MM.1S (cell line): ENCODE measurements at regions not wholly inside any gene's neighbourhood (a gene's known extent, or its start where the extent isn't known, plus 50 kb on each side); places are given as distances from the start of the nearest gene placed in this dataset.

Source experiments
- DNase-seq: peaks from one replicate; pipeline ENCODE4 v3.0.0-alpha.2; 2015
- H2AFZ ChIP-seq: fragments of 300-600 bp; sonication (generic); 2 replicates; pipeline ENCODE4 v1.6.0; 2016; ENCODE audit warnings: antibody characterized with exemption, low read length
- H3F3A ChIP-seq: fragments of 300-600 bp; sonication (generic); 2 replicates; pipeline ENCODE4 v1.6.1; 2016; ENCODE audit warnings: mild to moderate bottlenecking, antibody characterized with exemption, low read length, moderate library complexity, mixed read lengths; ENCODE audit not compliant: insufficient read depth
- H3K27ac ChIP-seq: fragments of 300-600 bp; sonication (generic); 2 replicates; pipeline ENCODE4 v1.5.1; 2016; ENCODE audit warnings: mild to moderate bottlenecking, low read length
- H3K27me3 ChIP-seq: fragments of 300-600 bp; sonication (generic); replicated peaks from 2 replicates; pipeline ENCODE4 v1.6.0; 2016; ENCODE audit warnings: low read length; ENCODE audit not compliant: insufficient read depth
- H3K36me3 ChIP-seq: fragments of 300-600 bp; sonication (generic); replicated peaks from 2 replicates; pipeline ENCODE4 v1.6.1; 2016; ENCODE audit warnings: mild to moderate bottlenecking, low read length, mixed read lengths; ENCODE audit not compliant: insufficient read depth
- H3K4me1 ChIP-seq: fragments of 300-600 bp; sonication (generic); 2 replicates; pipeline ENCODE4 v1.6.1; 2016; ENCODE audit warnings: low read length, mixed read lengths
- H3K4me2 ChIP-seq: fragments of 300-600 bp; sonication (generic); 2 replicates; pipeline ENCODE4 v1.6.0; 2016; ENCODE audit warnings: low read depth, low read length
- H3K4me3 ChIP-seq: fragments of 300-600 bp; sonication (generic); 2 replicates; pipeline ENCODE4 v1.5.1; 2016; ENCODE audit warnings: low read length, mixed read lengths
- H3K79me2 ChIP-seq: fragments of 300-600 bp; sonication (generic); 2 replicates; pipeline ENCODE4 v1.6.1; 2016; ENCODE audit warnings: mixed run types, low read length, mixed read lengths
- H3K9ac ChIP-seq: fragments of 300-600 bp; sonication (generic); 2 replicates; pipeline ENCODE4 v1.6.1; 2016; ENCODE audit warnings: low read length, mixed read lengths
- H3K9me2 ChIP-seq: fragments of 300-600 bp; sonication (generic); replicated peaks from 2 replicates; pipeline ENCODE4 v1.6.1; 2016; ENCODE audit warnings: mild to moderate bottlenecking, low read length, mixed read lengths; ENCODE audit not compliant: insufficient read depth
- H3K9me3 ChIP-seq: fragments of 300-600 bp; sonication (generic); replicated peaks from 2 replicates; pipeline ENCODE4 v1.6.1; 2016; ENCODE audit warnings: mild to moderate bottlenecking, low read length, mixed read lengths; ENCODE audit not compliant: insufficient read depth
- H4K20me1 ChIP-seq: fragments of 300-600 bp; sonication (generic); 2 replicates; pipeline ENCODE4 v1.6.1; 2016; ENCODE audit warnings: mild to moderate bottlenecking, low read length, moderate library complexity, mixed read lengths; ENCODE audit not compliant: insufficient read depth
- CTCF ChIP-seq: fragments of 300-600 bp; sonication (generic); IDR thresholded peaks from 2 replicates; pipeline ENCODE4 v1.5.1; 2016; ENCODE audit warnings: antibody characterized with exemption, low read length, mixed read lengths
- EZH2 ChIP-seq: fragments of 300-600 bp; sonication (generic); optimal IDR thresholded peaks from 2 replicates; pipeline ENCODE3; 2017; ENCODE audit warnings: low read depth, mild to moderate bottlenecking, antibody characterized with exemption, low read length, mixed read lengths
- EZH2phosphoT487 ChIP-seq: fragments of 300-600 bp; sonication (generic); IDR thresholded peaks from 2 replicates; pipeline ENCODE4 v1.6.1; 2018; ENCODE audit warnings: antibody characterized with exemption, low read length

GRCh38 chr12:127657036-127657435 lies 609.9 kb upstream of the TMEM132C start:
- Histone ChIP-seq H3K27me3 (no peaks in the 10 kb centered on the region), H3K9me2 (no peaks in the 10 kb centered on the region), H3K36me3 (no peaks in the 10 kb centered on the region), H3K4me3 (no peak overlapping the region), H3K79me2 (no peaks in the 10 kb centered on the region), H2AFZ (no peak overlapping the region), H3K4me1 (no peaks in the 10 kb centered on the region), H3K4me2 (no peak overlapping the region), H3K27ac (no peak overlapping the region), H4K20me1 (no peaks in the 10 kb centered on the region), H3K9ac (no peak overlapping the region), H3F3A (no peaks in the 10 kb centered on the region), H3K9me3 (no peaks in the 10 kb centered on the region)
- no peak for TF ChIP-seq CTCF
- DNase-seq: no peak

DNA sequence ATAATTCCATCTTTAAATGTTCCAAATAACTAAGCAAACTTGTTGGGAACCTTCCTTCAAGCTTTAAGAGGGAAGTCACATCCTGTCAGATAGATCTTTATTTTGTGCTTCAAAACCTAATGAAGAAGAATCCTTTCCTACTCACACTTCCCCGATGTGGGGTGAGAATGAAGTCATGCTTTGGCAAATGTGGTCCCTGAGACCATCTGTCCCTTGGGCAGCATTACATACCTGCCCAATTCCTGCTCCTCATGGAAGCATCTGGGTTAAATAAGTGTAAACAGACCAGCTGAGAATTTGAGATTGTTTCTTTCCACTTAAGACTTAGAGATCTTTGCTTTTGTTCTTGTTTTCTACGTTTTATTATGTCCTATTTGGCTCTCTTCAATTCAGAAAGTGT lies 606.0 kb upstream of the TMEM132C start:
- Histone ChIP-seq H3K36me3 (no peaks in the 10 kb centered on the region), H4K20me1 (no peaks in the 10 kb centered on the region), H3K4me3 (no peak overlapping the region), H3K9ac (no peak overlapping the region), H3K9me2 (no peaks in the 10 kb centered on the region), H3K79me2 (no peaks in the 10 kb centered on the region), H3F3A (no peaks in the 10 kb centered on the region), H3K4me1 (no peaks in the 10 kb centered on the region), H3K4me2 (no peak overlapping the region), H3K9me3 (no peaks in the 10 kb centered on the region), H3K27me3 (no peaks in the 10 kb centered on the region), H3K27ac (no peak overlapping the region), H2AFZ (no peak overlapping the region)
- no peak for DNase-seq
- TF ChIP-seq EZH2: no peak
- TF ChIP-seq EZH2phosphoT487: no peak
- TF ChIP-seq CTCF: no peak

DNA sequence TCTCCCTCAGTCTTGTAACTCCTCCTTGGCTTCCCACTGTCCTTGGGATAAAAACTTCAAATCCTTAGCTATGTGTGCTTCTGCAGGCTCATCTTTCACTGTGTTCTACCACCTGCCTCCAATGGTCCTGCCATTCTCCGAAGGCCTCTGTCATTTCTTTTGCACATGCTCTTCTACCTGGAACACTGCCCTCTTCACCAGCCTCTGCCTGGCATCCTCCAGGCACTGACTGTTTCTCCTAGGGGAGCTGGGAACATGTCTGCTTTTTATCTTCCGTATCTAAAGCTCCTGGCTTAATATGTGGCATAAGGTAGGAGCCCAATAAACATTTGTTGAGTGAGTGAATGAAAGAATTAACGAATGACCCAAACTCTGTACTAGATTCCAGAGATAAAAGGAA lies 603.3 kb upstream of the TMEM132C start:
- Histone ChIP-seq H2AFZ (no peak overlapping the region), H3K4me1 (no peaks in the 10 kb centered on the region), H3K36me3 (no peaks in the 10 kb centered on the region), H3K9me2 (no peaks in the 10 kb centered on the region), H3K79me2 (no peaks in the 10 kb centered on the region), H3K27me3 (no peaks in the 10 kb centered on the region), H4K20me1 (no peaks in the 10 kb centered on the region), H3K9me3 (no peaks in the 10 kb centered on the region), H3K4me2 (no peak overlapping the region), H3K4me3 (no peak overlapping the region), H3K27ac (no peak overlapping the region), H3K9ac (no peak overlapping the region), H3F3A (no peaks in the 10 kb centered on the region)
- DNase-seq: no peak
- TF ChIP-seq EZH2phosphoT487: no peak
- no peak for TF ChIP-seq EZH2
- TF ChIP-seq CTCF: no peak

GRCh38 chr12:127664901-127665300 lies 602.1 kb upstream of the TMEM132C start:
- Histone ChIP-seq H3K36me3 (no peaks in the 10 kb centered on the region), H3K4me3 (no peak overlapping the region), H2AFZ (no peak overlapping the region), H3K27ac (no peak overlapping the region), H4K20me1 (no peaks in the 10 kb centered on the region), H3K9me3 (no peaks in the 10 kb centered on the region), H3K9ac (no peak overlapping the region), H3K79me2 (no peaks in the 10 kb centered on the region), H3F3A (no peaks in the 10 kb centered on the region), H3K4me2 (no peak overlapping the region), H3K4me1 (no peaks in the 10 kb centered on the region), H3K27me3 (no peaks in the 10 kb centered on the region), H3K9me2 (no peaks in the 10 kb centered on the region)
- no peak for DNase-seq
- TF ChIP-seq EZH2phosphoT487: no peak
- TF ChIP-seq CTCF: no peak
- no peak for TF ChIP-seq EZH2
